ENCODE measurements at regions not wholly inside any gene's neighbourhood (a gene's known extent, or its start where the extent isn't known, plus 50 kb on each side); places are given as distances from the start of the nearest gene placed in this dataset.
A peak's percentile ranks its signal among the peaks of the same experiment; 100 is the strongest.

GRCh38 chr1:234755449-234755863 lies 145.5 kb upstream of the IRF2BP2 start (continued):
- TF ChIP-seq FIP1L1 (IDR thresholded peaks at IDR 0.05; ENCODE audit: low read depth, low read length, poor library complexity, severe bottlenecking) (no peak), CHD4 (IDR thresholded peaks at IDR 0.05; ENCODE audit: insufficient read depth, insufficient replicate concordance, low read depth, low read length, poor library complexity, severe bottlenecking) (no peak), RERE (CRISPR knock-in tag; IDR thresholded peaks at IDR 0.05; ENCODE audit: borderline replicate concordance) (no peak), MNT (conservative IDR thresholded peaks at IDR 0.05) (peak; percentile 46 to 54), POLR3A (IDR thresholded peaks at IDR 0.05; ENCODE audit: borderline replicate concordance, extremely low read depth, insufficient read depth, insufficient read length) (no peak), ATF3 (IDR thresholded peaks at IDR 0.05) (peak; percentile 95), ATF3 (CRISPR knock-in tag; conservative IDR thresholded peaks at IDR 0.05) (no peak), ZNF41 (CRISPR knock-in tag; conservative IDR thresholded peaks at IDR 0.05) (no peak), HMGXB4 (CRISPR knock-in tag; IDR thresholded peaks at IDR 0.05) (no peak), ZNF695 (CRISPR knock-in tag; IDR thresholded peaks at IDR 0.05) (no peak), ZNF140 (CRISPR knock-in tag; IDR thresholded peaks at IDR 0.05) (no peak), ARNT (IDR thresholded peaks at IDR 0.05) (no peak), ZNF253 (CRISPR knock-in tag; conservative IDR thresholded peaks at IDR 0.05) (no peak), PCBP1 (IDR thresholded peaks at IDR 0.05; ENCODE audit: low read depth, low read length, poor library complexity, severe bottlenecking) (no peak), SMC3 (conservative IDR thresholded peaks at IDR 0.05; ENCODE audit: insufficient read depth, low read depth, low read length) (no peak), HMG20A (CRISPR knock-in tag; conservative IDR thresholded peaks at IDR 0.05) (no peak), CREB1 (IDR thresholded peaks at IDR 0.05) (no peak), CREB1 (CRISPR knock-in tag; IDR thresholded peaks at IDR 0.05) (peak; percentile 37; the same call in 1 of the 2 replicates), MEF2D (tag; conservative IDR thresholded peaks at IDR 0.05; ENCODE audit: low read depth) (peak; percentile 42; the same call in 1 of the 2 replicates), FOS (IDR thresholded peaks at IDR 0.05; ENCODE audit: extremely low read depth, insufficient read length) (peak; percentile 11)

Measured in K562 (cell line).